Right kidney (tissue), 1 donor: ENCODE measurements at regions not wholly inside any gene's neighbourhood (a gene's known extent, or its start where the extent isn't known, plus 50 kb on each side); places are given as distances from the start of the nearest gene placed in this dataset.
"Not testable (repeated sequence)": the region's sequence is repeated elsewhere in the genome, so short reads cannot be mapped to it uniquely, and the experiment has no call there.

Experiments
- DNase-seq: peaks from one replicate; pipeline ENCODE4 v3.0.0-alpha.2; 2016

GRCh38 chr1:163477276-163477830 is 155.6 kb downstream of the NUF2 start:
- no peak for DNase-seq

- DNase-seq = not testable (repeated sequence)
Measured at GRCh38 chr1:163498391-163499330, 176.9 kb downstream of the NUF2 start.

GRCh38 chr1:163504331-163504978 is 182.7 kb downstream of the NUF2 start:
- DNase-seq = no peak

- DNase-seq = no peak
Measured at GRCh38 chr1:163509114-163509513, 187.4 kb downstream of the NUF2 start.

- no peak for DNase-seq
Measured at GRCh38 chr1:163512349-163512989, 190.7 kb downstream of the NUF2 start.

- no peak for DNase-seq
Measured at GRCh38 chr1:163523375-163524029, 201.7 kb downstream of the NUF2 start.

GRCh38 chr1:163528710-163529348 is 207.1 kb downstream of the NUF2 start:
- DNase-seq = no peak

GRCh38 chr1:163531345-163531744 is 209.6 kb downstream of the NUF2 start:
- DNase-seq = no peak

GRCh38 chr1:163535401-163535800 is 213.6 kb downstream of the NUF2 start:
- no peak for DNase-seq

GRCh38 chr1:163535807-163536206 is 214.1 kb downstream of the NUF2 start:
- DNase-seq = no peak

GRCh38 chr1:163537809-163538208 is 216.1 kb downstream of the NUF2 start:
- no peak for DNase-seq

- no peak for DNase-seq
Measured at GRCh38 chr1:163538667-163539066, 216.9 kb downstream of the NUF2 start.

- DNase-seq = no peak
Measured at GRCh38 chr1:163540727-163541126, 219.0 kb downstream of the NUF2 start.

- no peak for DNase-seq
Measured at GRCh38 chr1:163544441-163544840, 222.7 kb downstream of the NUF2 start.

- DNase-seq = no peak
Measured at GRCh38 chr1:163558162-163558561, 236.4 kb downstream of the NUF2 start.

- peak; percentile 31 for DNase-seq
Measured at GRCh38 chr1:163561580-163562295, 240.0 kb downstream of the NUF2 start.

GRCh38 chr1:163562355-163562754 is 240.6 kb downstream of the NUF2 start:
- DNase-seq = no peak

GRCh38 chr1:163565166-163565565 is 243.4 kb downstream of the NUF2 start:
- DNase-seq = no peak

- DNase-seq = no peak
Measured at GRCh38 chr1:163570071-163570470, 248.3 kb downstream of the NUF2 start.

- DNase-seq = no peak
Measured at GRCh38 chr1:163571950-163572349, 250.2 kb downstream of the NUF2 start.

- no peak for DNase-seq
Measured at GRCh38 chr1:163574119-163574518, 252.4 kb downstream of the NUF2 start.
